CD4-positive, alpha-beta T cell treated with Interleukin-17A for 1 hour (primary cell): ENCODE measurements at regions not wholly inside any gene's neighbourhood (a gene's known extent, or its start where the extent isn't known, plus 50 kb on each side); places are given as distances from the start of the nearest gene placed in this dataset.
"Not testable (repeated sequence)": the region's sequence is repeated elsewhere in the genome, so short reads cannot be mapped to it uniquely, and the experiment has no call there.

ENCODE experiments used
- DNase-seq: peaks from one replicate; pipeline ENCODE4 v3.0.0-alpha.2; 2020

GRCh38 chr14:36465178-36465577 lies 54.9 kb downstream of the NKX2-1 start:
- DNase-seq = no peak

DNA sequence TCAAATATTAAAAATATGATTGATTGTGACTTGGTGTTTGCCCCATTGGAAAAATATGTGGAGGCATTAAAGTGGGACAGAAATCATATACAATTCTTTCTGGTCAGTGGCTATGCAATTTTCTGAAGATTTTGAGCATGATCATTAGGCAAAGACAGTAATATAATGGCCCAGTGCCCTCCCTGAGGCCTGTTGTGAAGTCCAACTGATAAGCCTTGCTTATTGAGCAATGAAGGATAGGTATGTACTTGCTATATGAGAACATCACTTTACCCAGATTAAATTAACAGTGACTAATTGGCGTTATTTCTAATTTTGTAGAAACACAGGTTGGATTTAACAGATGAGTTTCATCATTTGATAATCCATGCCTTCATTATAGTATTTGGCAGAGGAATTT lies 57.1 kb downstream of the NKX2-1 start:
- no peak for DNase-seq

DNA sequence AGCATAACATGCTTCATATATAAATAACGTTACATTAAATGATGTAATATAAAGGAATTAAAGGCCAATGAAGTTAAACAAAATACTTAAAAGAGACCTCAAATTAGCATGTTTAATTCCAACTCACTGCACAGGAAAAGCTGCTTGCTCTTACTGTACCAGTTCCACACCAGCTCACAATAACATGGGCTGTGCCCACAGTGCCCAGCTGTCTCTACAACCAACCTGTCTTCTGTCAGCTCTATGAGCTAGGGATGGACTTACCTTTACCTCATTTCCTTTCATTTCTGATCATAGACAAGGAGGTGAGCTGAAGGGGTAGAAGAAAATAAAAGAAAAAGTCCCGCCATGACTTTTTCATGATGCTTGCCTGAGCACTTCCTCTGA lies 64.8 kb downstream of the NKX2-1 start:
- DNase-seq = no peak

DNA sequence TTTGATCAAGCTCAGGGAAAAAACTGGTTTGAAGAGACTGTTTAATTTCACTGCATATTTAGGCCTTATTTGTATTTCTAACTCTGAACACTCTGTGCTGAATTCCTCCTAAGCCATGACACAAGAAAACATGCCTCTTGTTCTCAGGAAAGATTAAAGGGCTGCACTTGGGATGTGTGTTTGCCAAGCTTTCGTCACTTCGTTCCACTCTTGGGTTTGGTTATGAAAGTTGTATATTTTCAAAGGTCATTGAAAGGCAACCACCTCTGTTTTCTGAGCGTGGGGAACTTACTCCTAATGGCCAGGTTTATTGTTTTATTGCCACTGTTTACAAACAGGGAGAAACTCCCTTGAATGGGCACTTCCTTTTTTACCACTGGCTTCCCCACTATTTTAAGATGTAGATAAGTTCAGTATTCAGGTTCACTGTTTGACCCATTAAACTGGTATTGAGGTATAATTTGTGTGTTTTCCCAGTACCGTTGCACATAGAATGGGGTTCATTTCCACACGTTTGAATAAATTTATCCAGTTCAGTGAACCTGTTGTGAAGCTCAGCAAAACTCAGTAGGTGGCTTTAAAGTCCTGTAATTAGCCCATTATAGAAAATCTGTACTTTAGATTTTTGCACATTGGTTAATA lies 65.3 kb downstream of the NKX2-1 start:
- DNase-seq = no peak

DNA sequence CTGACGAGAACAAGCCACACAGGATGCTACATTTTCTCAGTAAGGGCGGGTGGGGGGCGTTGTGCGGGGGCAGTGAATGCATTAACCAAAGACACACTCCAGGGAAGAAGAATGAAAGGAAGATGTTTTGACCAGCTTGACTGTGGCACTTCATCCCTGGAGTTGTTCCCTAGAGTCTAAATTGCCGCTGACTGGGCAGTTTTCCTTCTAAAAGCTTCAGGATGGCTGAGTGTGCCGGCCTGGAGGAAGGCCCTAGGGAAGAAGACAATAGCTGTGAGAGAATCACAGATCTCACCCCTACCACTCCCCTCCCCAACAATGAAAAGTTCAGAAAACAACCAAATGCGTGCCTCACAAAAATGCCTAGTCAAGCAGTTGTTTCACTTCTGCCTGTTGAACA lies 67.2 kb downstream of the NKX2-1 start:
- no peak for DNase-seq

DNA sequence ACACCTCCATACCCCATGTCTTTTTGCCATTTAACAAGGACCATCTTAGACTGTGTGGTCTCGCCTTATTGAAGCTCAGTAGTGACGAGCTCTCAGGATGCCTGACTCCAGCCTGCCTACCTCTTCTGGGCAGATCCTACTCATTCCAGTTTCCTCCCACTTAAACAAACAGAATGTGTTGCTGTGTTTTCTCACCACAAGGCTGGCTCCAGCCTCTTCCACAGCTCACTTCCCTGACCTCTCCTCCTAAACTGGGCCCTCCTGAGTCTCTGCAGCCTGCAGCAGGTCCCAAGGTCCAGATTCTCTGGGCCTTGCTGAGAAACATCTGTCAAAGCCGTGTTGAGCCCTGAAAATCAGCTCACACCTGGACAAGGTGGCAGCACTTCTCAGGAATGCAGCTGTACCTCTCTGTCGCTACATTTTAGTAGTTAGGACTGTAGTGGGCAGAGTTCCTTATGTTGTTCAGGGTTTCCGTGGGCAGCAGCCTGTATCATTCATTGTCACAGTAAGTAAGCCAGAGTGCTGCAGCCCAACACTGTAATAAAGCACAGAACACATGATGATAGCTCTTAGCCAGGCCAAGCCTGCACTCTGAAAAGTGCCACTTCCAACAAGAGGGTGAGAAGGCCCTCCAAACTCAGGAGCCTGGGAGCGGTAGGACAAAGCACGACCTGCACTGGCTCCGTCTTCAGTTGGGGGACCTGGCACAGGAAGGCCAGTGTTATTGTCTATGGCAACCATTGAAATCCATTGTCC lies 68.5 kb downstream of the NKX2-1 start:
- DNase-seq = no peak

- DNase-seq = no peak
These were observed 69.5 kb downstream of the NKX2-1 start for GRCh38 chr14:36450550-36450949.

GRCh38 chr14:36449903-36450302 lies 70.1 kb downstream of the NKX2-1 start:
- no peak for DNase-seq

DNA sequence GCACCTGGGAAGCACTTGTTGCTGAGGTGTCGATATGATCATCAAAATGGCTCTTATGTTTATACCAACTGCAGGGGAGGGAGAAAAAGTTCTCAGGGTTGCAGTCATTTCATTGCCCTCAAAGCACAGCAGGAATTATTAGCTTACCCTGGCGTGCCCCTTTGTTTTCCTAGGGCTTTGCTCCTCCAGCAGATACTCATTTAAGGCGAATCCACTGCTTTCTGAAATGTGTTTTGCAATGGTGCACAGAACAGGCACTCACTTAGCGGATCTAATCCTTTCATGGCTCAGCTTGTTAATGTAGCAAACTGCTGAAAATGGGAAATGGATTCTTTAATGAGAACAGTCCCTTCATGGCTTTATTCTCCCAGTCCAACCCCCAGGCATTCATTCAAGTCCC lies 76.7 kb downstream of the NKX2-1 start:
- no peak for DNase-seq

GRCh38 chr14:36442824-36443241 lies 77.2 kb downstream of the NKX2-1 start:
- no peak for DNase-seq

- no peak for DNase-seq
These were observed 78.7 kb downstream of the NKX2-1 start for GRCh38 chr14:36441283-36441682.

DNA sequence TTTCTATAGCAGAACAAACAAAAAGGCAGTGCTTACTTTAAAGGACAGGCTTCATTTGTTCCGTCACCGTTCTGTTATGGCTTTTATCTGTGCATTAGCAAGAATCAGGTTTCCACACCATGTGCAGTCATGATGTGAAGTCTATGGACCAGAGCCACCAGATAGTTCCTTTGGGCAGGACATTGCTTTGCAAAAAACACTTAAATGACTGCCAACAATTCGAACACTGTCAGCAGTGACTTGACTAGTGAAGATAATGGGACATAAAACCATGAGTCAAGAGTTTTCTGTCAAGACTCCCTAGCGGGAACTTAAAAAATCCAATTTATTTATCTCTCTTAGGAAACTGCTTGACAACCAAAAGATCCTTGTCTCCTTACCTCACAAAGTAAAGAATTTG lies 80.3 kb downstream of the NKX2-1 start:
- no peak for DNase-seq

- no peak for DNase-seq
These were observed 81.1 kb downstream of the NKX2-1 start for GRCh38 chr14:36438883-36439282.

DNA sequence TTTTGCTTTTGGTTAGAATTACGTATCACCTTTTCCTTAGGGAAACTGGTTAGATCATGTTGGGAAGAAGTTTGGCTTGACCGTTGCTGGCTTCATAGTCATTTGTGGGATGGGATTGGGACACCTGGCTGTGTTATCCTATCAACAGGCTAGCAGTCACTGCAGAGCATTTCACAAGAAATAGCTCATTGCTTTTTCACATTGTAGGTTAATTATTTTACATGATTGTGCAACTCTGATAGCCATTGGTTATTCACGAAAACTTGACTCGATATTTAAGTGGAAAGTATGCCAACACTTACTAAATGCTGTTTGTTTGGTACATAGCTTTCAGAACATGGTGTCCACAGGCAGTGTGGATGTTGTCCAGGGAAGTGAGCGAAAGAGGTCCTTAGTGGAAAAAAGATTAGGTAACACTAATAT lies 89.4 kb downstream of the NKX2-1 start:
- DNase-seq = no peak

GRCh38 chr14:36430169-36430568 lies 89.9 kb downstream of the NKX2-1 start:
- DNase-seq = no peak

DNA sequence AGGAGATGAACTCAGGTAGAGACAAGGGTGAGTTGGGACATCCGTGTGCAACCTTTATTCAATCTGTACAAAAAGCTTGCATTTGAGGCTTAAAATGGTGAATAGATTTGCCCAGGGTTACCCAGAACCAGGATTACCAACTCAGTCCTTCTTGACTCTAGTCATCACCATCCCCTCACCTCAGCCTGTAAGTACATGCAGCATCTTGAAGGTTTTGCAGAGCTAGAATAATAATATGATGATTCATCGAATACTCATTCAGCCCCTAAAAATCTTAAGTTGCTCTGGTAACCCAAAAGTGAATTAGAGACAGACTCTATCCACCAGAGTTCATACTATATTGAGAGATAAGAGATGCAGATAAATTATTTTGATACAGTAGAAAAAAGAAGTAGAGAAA lies 90.3 kb downstream of the NKX2-1 start:
- DNase-seq = no peak

- no peak for DNase-seq
These were observed 91.7 kb downstream of the NKX2-1 start for GRCh38 chr14:36428350-36428749.

GRCh38 chr14:36426836-36427235 lies 93.2 kb downstream of the NKX2-1 start:
- no peak for DNase-seq

GRCh38 chr14:36426113-36426512 lies 93.9 kb downstream of the NKX2-1 start:
- no peak for DNase-seq

DNA sequence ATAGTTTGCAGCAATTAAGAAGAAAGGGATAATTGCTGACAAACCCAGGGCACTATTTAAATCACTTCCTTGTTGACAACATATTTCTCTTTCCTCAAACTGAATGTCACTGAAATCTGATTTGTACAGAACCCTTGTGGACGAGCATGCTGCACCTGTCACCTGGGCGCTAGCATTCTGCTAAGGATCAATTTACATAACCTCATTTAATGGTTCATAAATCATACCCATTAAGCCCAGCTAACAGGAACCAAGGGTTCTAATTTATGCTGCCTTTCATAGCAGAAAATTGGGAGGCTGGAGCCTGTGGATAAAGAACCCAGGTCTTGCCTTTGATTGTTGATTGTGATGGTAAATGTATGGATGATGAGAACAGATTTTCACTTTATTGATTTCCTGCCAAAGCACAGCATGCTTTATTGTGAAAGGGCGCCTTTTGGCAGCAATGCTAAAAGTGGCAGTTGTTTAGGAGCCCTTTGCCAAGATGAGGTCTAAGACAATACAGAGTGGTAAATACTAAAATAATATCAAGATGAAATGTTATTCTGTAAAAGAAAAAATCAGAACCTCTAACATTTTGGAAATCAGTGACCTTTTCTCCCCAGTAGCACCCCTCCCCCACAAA lies 95.4 kb downstream of the NKX2-1 start:
- no peak for DNase-seq

DNA sequence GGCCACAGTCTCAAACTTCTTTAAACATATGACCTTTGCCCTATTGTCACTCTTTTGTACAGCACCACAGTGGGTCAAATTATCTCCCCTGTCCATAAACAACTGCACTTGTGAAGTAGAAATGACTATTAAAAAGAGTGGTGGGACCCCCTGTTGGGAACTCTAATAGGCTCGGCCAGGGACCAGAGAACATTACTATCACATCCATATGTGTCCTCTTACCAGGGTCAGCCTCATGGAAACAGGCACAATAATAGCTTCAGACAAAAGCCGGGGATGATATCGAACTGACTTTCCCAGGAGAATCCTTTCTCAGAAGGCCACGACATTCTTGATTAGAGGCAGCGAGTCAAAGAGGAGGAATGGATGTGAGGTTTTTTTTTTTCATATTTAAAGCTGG lies 96.6 kb downstream of the NKX2-1 start:
- DNase-seq = no peak

GRCh38 chr14:36420149-36420687 lies 99.8 kb upstream of the MBIP start:
- no peak for DNase-seq

GRCh38 chr14:36418937-36419336 lies 98.5 kb upstream of the MBIP start:
- no peak for DNase-seq

GRCh38 chr14:36411951-36412350 lies 91.5 kb upstream of the MBIP start:
- not testable (repeated sequence) for DNase-seq
